IMR-90 (cell line): ENCODE measurements at regions not wholly inside any gene's neighbourhood (a gene's known extent, or its start where the extent isn't known, plus 50 kb on each side); places are given as distances from the start of the nearest gene placed in this dataset.

Experiments
- ATAC-seq: fragments of 200-7000 bp; cut with Tn5 transposase; 2 replicates; pipeline ENCODE4 v1.9.1; 2020; ENCODE audit warnings: low read depth, mild to moderate bottlenecking, moderate library complexity
- BruUV-seq: library from RNA; stranded (reverse); fragments of 400-500 nt; replicated peaks from 2 replicates; lab custom pipeline; 2021; lab: Mats Ljungman, UMichigan
- CTCF ChIA-PET: fragments of 300-600 bp; formaldehyde crosslinking; extraction: SDS; loops from one replicate; lab custom pipeline; 2021; ENCODE audit warnings: antibody characterized with exemption; lab: Yijun Ruan, JAX
- POLR2A ChIA-PET: fragments of 300-600 bp; sonication (Branson Sonifier 250); formaldehyde crosslinking; loops from one replicate; lab custom pipeline; 2022; ENCODE audit warnings: antibody characterized with exemption; ENCODE audit not compliant: unreplicated experiment; lab: Charles Lee
- DNase-seq: peaks from one replicate; pipeline ENCODE4 v3.0.0; 2013
- H2AFZ ChIP-seq: replicated peaks from 2 replicates; pipeline ENCODE3; 2013; ENCODE audit warnings: low read length, mild to moderate bottlenecking; ENCODE audit not compliant: poor library complexity
- H2AK5ac ChIP-seq: 2 replicates; pipeline ENCODE4 v1.6.1; 2013; ENCODE audit warnings: low read depth, low read length, inconsistent platforms
- H2AK9ac ChIP-seq: replicated peaks from 2 replicates; pipeline ENCODE3; 2013; ENCODE audit warnings: mild to moderate bottlenecking, low read depth, low read length, moderate library complexity; ENCODE audit not compliant: poor library complexity
- H2BK120ac ChIP-seq: 2 replicates; pipeline ENCODE4 v1.6.1; 2013; ENCODE audit warnings: low read depth, low read length, inconsistent platforms
- H2BK15ac ChIP-seq: 3 replicates; pipeline ENCODE4 v1.6.1; 2013; ENCODE audit warnings: low read depth, low read length, inconsistent platforms
- H2BK20ac ChIP-seq: 2 replicates; pipeline ENCODE4 v1.6.1; 2013; ENCODE audit warnings: low read depth, mild to moderate bottlenecking, inconsistent platforms, low read length, moderate library complexity
- H2BK5ac ChIP-seq: 2 replicates; pipeline ENCODE4 v1.6.1; 2013; ENCODE audit warnings: mild to moderate bottlenecking, low read depth, low read length, inconsistent platforms; ENCODE audit not compliant: poor library complexity, severe bottlenecking
- H3K14ac ChIP-seq: replicated peaks from 2 replicates; pipeline ENCODE4 v1.6.1; 2013; ENCODE audit warnings: low read depth, low read length, inconsistent platforms
- H3K18ac ChIP-seq: 2 replicates; pipeline ENCODE4 v1.6.1; 2013; ENCODE audit warnings: low read depth, low read length, control low read depth
- H3K23ac ChIP-seq: 2 replicates; pipeline ENCODE4 v1.6.1; 2013; ENCODE audit warnings: low read depth, low read length, inconsistent platforms
- H3K27ac ChIP-seq: 2 replicates; pipeline ENCODE4 v1.5.1; 2013; ENCODE audit warnings: mild to moderate bottlenecking, control low read depth, low read length; ENCODE audit not compliant: insufficient read depth
- H3K27me3 ChIP-seq: 2 replicates; pipeline ENCODE4 v1.6.1; 2013; ENCODE audit warnings: low read length; ENCODE audit not compliant: control insufficient read depth, insufficient read depth
- H3K36me3 ChIP-seq: 2 replicates; pipeline ENCODE4 v1.6.1; 2013; ENCODE audit warnings: low read length, mixed read lengths; ENCODE audit not compliant: control insufficient read depth, insufficient read depth
- H3K4ac ChIP-seq: 2 replicates; pipeline ENCODE4 v1.6.1; 2013; ENCODE audit warnings: low read depth, low read length, inconsistent platforms
- H3K4me1 ChIP-seq: 2 replicates; pipeline ENCODE4 v1.6.1; 2013; ENCODE audit warnings: low read length, mixed read lengths; ENCODE audit not compliant: control insufficient read depth, insufficient read depth
- H3K4me2 ChIP-seq: 2 replicates; pipeline ENCODE4 v1.6.1; 2013; ENCODE audit warnings: low read depth, mild to moderate bottlenecking, control low read depth, low read length, moderate library complexity
- H3K4me3 ChIP-seq: 2 replicates; pipeline ENCODE4 v1.5.1; 2013; ENCODE audit warnings: low read depth, mild to moderate bottlenecking, control low read depth, low read length, moderate library complexity; ENCODE audit not compliant: insufficient read depth
- H3K56ac ChIP-seq: 2 replicates; pipeline ENCODE4 v1.6.1; 2013; ENCODE audit warnings: low read length, inconsistent platforms; ENCODE audit not compliant: insufficient read depth; ENCODE audit errors: extremely low read depth
- H3K79me1 ChIP-seq, 2 experiments: 2 replicates each; pipeline ENCODE4 v1.6.1; 2013; ENCODE audit warnings: low read length in 2 of 2, inconsistent platforms in 1 of 2, low read depth in 1 of 2
- H3K9ac ChIP-seq: 2 replicates; pipeline ENCODE4 v1.6.1; 2013; ENCODE audit warnings: low read depth, low read length, control low read depth
- H3K9me1 ChIP-seq: 2 replicates; pipeline ENCODE4 v1.6.1; 2013; ENCODE audit warnings: low read length, inconsistent platforms; ENCODE audit not compliant: insufficient read depth
- H3K9me3 ChIP-seq: 2 replicates; pipeline ENCODE4 v1.6.1; 2013; ENCODE audit warnings: low read length; ENCODE audit not compliant: control insufficient read depth, insufficient read depth
- H4K20me1 ChIP-seq: 2 replicates; pipeline ENCODE4 v1.6.1; 2013; ENCODE audit warnings: low read length, inconsistent platforms; ENCODE audit not compliant: insufficient read depth
- H4K5ac ChIP-seq: 2 replicates; pipeline ENCODE4 v1.6.1; 2013; ENCODE audit warnings: mild to moderate bottlenecking, low read depth, low read length, control low read depth
- H4K8ac ChIP-seq, 2 experiments: 2 replicates each; pipeline ENCODE4 v1.6.1; 2013; ENCODE audit warnings: low read depth in 2 of 2, low read length in 2 of 2, control low read depth in 1 of 2, inconsistent platforms in 1 of 2
- H4K91ac ChIP-seq: 2 replicates; pipeline ENCODE4 v1.6.1; 2013; ENCODE audit warnings: low read depth, low read length, inconsistent platforms; ENCODE audit not compliant: insufficient read depth
- CEBPB ChIP-seq: IDR thresholded peaks from 2 replicates; pipeline ENCODE4 v1.6.1; 2012; ENCODE audit warnings: low read depth, low read length, improper control_type of control experiment
- CTCF ChIP-seq: conservative IDR thresholded peaks from 2 replicates; pipeline ENCODE4 v1.5.1; 2012; ENCODE audit warnings: mild to moderate bottlenecking, low read depth, low read length, improper control_type of control experiment
- ELK1 ChIP-seq: fragments of 150-350 bp; IDR thresholded peaks from 2 replicates; pipeline ENCODE4 v1.6.1; 2016; ENCODE audit warnings: low read depth, mild to moderate bottlenecking, low read length, moderate library complexity, borderline replicate concordance
- FOS ChIP-seq: fragments of 150-350 bp; IDR thresholded peaks from 2 replicates; pipeline ENCODE4 v1.6.1; 2016; ENCODE audit warnings: low read depth, low read length
- MAFK ChIP-seq: IDR thresholded peaks from 2 replicates; pipeline ENCODE4 v1.6.1; 2012; ENCODE audit warnings: low read depth, low read length, improper control_type of control experiment
- MAZ ChIP-seq: IDR thresholded peaks from 2 replicates; pipeline ENCODE4 v1.6.1; 2012; ENCODE audit warnings: low read depth, mild to moderate bottlenecking, low read length, improper control_type of control experiment, moderate library complexity, borderline replicate concordance
- MXI1 ChIP-seq: IDR thresholded peaks from 2 replicates; pipeline ENCODE4 v1.6.1; 2012; ENCODE audit warnings: low read depth, mild to moderate bottlenecking, low read length, moderate library complexity, borderline replicate concordance
- NFE2L2 ChIP-seq: fragments of 150-350 bp; IDR thresholded peaks from 2 replicates; pipeline ENCODE4 v1.6.1; 2016; ENCODE audit warnings: low read depth, mild to moderate bottlenecking, low read length
- SMC3 ChIP-seq: fragments of 150-350 bp; IDR thresholded peaks from 2 replicates; pipeline ENCODE4 v1.6.1; 2016; ENCODE audit warnings: low read depth, mild to moderate bottlenecking, antibody characterized with exemption, low read length, moderate library complexity
- USF2 ChIP-seq: fragments of 150-350 bp; IDR thresholded peaks from 2 replicates; pipeline ENCODE4 v1.6.1; 2017; ENCODE audit warnings: mild to moderate bottlenecking, antibody characterized with exemption, low read length, low read depth
- WGBS, 2 experiments: methylation state at CpG; one replicate each; pipeline versions ENCODE4 v1.1.5 to v1.1.7; 2013; ENCODE audit warnings: missing lambda C conversion rate in 2 of 2; ENCODE audit not compliant: insufficient read length in 1 of 2; ENCODE audit errors: extremely low coverage in 2 of 2; 5-methylcytosine and 5-hydroxymethylcytosine counted together
- dilution Hi-C: fragments of 300-500 bp; cut with HindIII; formaldehyde crosslinking; loops from one replicate; pipeline ENCODE4 v1.14.3; 2018; ENCODE audit warnings: low sequenced_read_pairs; ENCODE audit not compliant: unreplicated experiment
- in situ Hi-C: fragments of 300-500 bp; cut with MboI; formaldehyde crosslinking; loops from 3 replicates; pipeline ENCODE4 v1.14.3; 2019; ENCODE audit warnings: low sequenced_read_pairs, inconsistent platforms, mixed read lengths
- intact Hi-C: fragments of 100-400 bp; cut with micrococcal nuclease; formaldehyde crosslinking; loops from 2 replicates; pipeline ENCODE4 v1.10.0; 2022

GRCh38 chrX:125402807-125403206, 83.1 kb downstream of the TEX13C start:
- Histone ChIP-seq H3K14ac (no peak overlapping the region), H2BK120ac (no peak overlapping the region), H4K8ac (no peak overlapping the region), H4K91ac (no peak overlapping the region), H3K4me1 (no peaks in the 10 kb centered on the region), H3K27me3 (no peaks in the 10 kb centered on the region), H2AFZ (no peak overlapping the region), H3K18ac (no peak overlapping the region), H3K9me3 (no peaks in the 10 kb centered on the region), H4K20me1 (no peaks in the 10 kb centered on the region), H3K36me3 (no peaks in the 10 kb centered on the region), H3K9ac (no peak overlapping the region), H2AK5ac (no peak overlapping the region), H2BK20ac (no peak overlapping the region), H3K4ac (no peak overlapping the region), H4K5ac (no peak overlapping the region), H2BK5ac (no peak overlapping the region), H3K4me2 (no peak overlapping the region), H2BK15ac (no peak overlapping the region), H3K27ac (no peak overlapping the region), H3K23ac (no peak overlapping the region), H3K56ac (no peak overlapping the region), H3K79me1 (no peaks in the 10 kb centered on the region), H3K9me1 (no peaks in the 10 kb centered on the region), H3K4me3 (no peak overlapping the region), H2AK9ac (no peak overlapping the region)
- no peak for DNase-seq
- TF ChIP-seq ELK1, result no peak
- TF ChIP-seq CTCF, result no peak
- TF ChIP-seq USF2, result no peak
- no peak for TF ChIP-seq MXI1
- no peak for TF ChIP-seq MAZ
- TF ChIP-seq SMC3, result no peak
- TF ChIP-seq CEBPB, result no peak
- no peak for TF ChIP-seq NFE2L2
- TF ChIP-seq MAFK, result no peak
- TF ChIP-seq FOS, result no peak
- ChIA-PET POLR2A (no interaction called here), CTCF (no interaction called here)
- dilution Hi-C loops (no loop called here), intact Hi-C loops (no loop called here), in situ Hi-C loops (no loop called here)
- WGBS, 2 experiments, result no CpG with 5 or more reads among the region's 2 CpGs
- ATAC-seq, result no peak
- no TSS peak for BruUV-seq
